ENCODE measurements at regions not wholly inside any gene's neighbourhood (a gene's known extent, or its start where the extent isn't known, plus 50 kb on each side); places are given as distances from the start of the nearest gene placed in this dataset.

DNA sequence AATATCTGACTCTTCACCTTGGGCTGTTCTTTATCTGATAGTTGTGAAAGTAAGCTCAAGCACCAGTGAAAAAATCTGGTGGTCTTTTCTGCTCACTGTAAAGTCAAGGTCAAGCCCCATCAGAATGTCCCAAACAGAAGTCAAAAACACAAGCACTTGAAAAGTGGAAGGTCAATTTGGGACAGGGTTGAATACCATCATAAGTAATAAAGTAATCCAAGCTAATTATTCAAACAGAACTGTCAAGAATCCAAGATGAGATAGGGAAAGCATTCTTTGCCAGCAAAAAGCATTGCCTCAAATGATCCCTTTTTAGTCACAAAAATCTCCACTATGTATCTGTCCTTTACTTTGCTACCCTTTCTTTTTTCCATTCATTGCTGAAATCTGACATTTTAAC lies 430.1 kb upstream of the NPVF start:
- TF ChIP-seq POLR2AphosphoS5 (IDR thresholded peaks at IDR 0.05; ENCODE audit: insufficient read depth, low read depth, low read length): no peak
- TF ChIP-seq POLR2A (IDR thresholded peaks at IDR 0.05; ENCODE audit: low read depth, low read length): no peak
- TF ChIP-seq, protein P1, sequence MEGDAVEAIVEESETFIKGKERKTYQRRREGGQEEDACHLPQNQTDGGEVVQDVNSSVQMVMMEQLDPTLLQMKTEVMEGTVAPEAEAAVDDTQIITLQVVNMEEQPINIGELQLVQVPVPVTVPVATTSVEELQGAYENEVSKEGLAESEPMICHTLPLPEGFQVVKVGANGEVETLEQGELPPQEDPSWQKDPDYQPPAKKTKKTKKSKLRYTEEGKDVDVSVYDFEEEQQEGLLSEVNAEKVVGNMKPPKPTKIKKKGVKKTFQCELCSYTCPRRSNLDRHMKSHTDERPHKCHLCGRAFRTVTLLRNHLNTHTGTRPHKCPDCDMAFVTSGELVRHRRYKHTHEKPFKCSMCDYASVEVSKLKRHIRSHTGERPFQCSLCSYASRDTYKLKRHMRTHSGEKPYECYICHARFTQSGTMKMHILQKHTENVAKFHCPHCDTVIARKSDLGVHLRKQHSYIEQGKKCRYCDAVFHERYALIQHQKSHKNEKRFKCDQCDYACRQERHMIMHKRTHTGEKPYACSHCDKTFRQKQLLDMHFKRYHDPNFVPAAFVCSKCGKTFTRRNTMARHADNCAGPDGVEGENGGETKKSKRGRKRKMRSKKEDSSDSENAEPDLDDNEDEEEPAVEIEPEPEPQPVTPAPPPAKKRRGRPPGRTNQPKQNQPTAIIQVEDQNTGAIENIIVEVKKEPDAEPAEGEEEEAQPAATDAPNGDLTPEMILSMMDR (IDR thresholded peaks at IDR 0.05; ENCODE audit: extremely low read depth in 1 of 2, insufficient read depth in 1 of 2, low read depth in 1 of 2, low read length in 2 of 2): no peak
- TF ChIP-seq, protein P2, sequence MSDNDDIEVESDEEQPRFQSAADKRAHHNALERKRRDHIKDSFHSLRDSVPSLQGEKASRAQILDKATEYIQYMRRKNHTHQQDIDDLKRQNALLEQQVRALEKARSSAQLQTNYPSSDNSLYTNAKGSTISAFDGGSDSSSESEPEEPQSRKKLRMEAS (IDR thresholded peaks at IDR 0.05; ENCODE audit: insufficient read depth, insufficient read length): no peak
- TF ChIP-seq EZH2 (IDR thresholded peaks at IDR 0.05; ENCODE audit: borderline replicate concordance, low read depth, low read length, severe bottlenecking): no peak
- TF ChIP-seq GATA2 (IDR thresholded peaks at IDR 0.05; ENCODE audit: insufficient read depth, insufficient read length, low read depth, low read length): no peak
- TF ChIP-seq FOS (IDR thresholded peaks at IDR 0.05; ENCODE audit: borderline replicate concordance, insufficient read depth, low read length): no peak
